ENCODE measurements at regions not wholly inside any gene's neighbourhood (a gene's known extent, or its start where the extent isn't known, plus 50 kb on each side); places are given as distances from the start of the nearest gene placed in this dataset.
"Not testable (repeated sequence)": the region's sequence is repeated elsewhere in the genome, so short reads cannot be mapped to it uniquely, and the experiment has no call there.

DNA sequence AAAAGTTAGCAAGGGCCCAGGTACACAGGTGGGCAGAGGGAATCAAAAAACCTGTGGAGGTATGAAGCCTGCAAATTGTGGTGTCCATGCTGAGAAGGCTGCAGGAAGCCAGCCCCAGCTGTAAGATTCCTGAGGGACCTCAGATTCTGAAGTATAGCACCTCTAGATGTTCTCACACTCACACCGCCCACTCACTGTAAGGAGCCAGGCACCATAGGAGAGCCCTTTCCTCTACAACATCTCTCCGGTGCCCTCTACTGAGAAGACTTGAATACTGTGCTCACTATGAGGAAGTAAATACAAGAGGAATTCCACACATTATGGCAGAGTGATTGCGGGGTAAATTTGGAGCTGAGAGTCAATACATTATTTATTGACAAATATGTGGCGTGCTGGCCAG lies 68.9 kb upstream of the RUBCNL start:
- not testable (repeated sequence) for H3K27me3 Mint-ChIP-seq (ENCODE audit: low read depth); H4K5ac ChIP-seq (ENCODE audit: insufficient read length, low read depth, low read length); H3K79me2 ChIP-seq (ENCODE audit: insufficient read depth, low read length); H2BK12ac ChIP-seq (ENCODE audit: insufficient read length, low read depth, low read length); H3K27ac Mint-ChIP-seq; H2BK5ac ChIP-seq (ENCODE audit: insufficient read length, low read length); H2AK5ac ChIP-seq (ENCODE audit: insufficient read length, low read length); H4K8ac ChIP-seq (replicated peaks; ENCODE audit: insufficient read length, low read depth, low read length); H3K4ac ChIP-seq (ENCODE audit: low read depth, low read length); H2AFZ ChIP-seq (ENCODE audit: low read length); H3K23ac ChIP-seq (ENCODE audit: insufficient read length, low read depth, low read length); H2BK20ac ChIP-seq (ENCODE audit: low read depth, low read length, poor library complexity, severe bottlenecking); H4K91ac ChIP-seq (ENCODE audit: insufficient read length, low read depth, low read length); H3K4me3 Mint-ChIP-seq; H2BK15ac ChIP-seq (ENCODE audit: low read depth, low read length); H3K56ac ChIP-seq (ENCODE audit: insufficient read length, low read depth, low read length); H3K9ac ChIP-seq (ENCODE audit: extremely low read depth, insufficient read length, low read length); H3K9me3 Mint-ChIP-seq; H3K79me1 ChIP-seq (ENCODE audit: insufficient read depth, low read depth, low read length, poor library complexity, severe bottlenecking); H3K18ac ChIP-seq (ENCODE audit: insufficient read length, low read depth, low read length); H3K27me3 ChIP-seq (ENCODE audit: insufficient read depth, low read length); H3K27ac ChIP-seq (ENCODE audit: insufficient read length, low read depth, low read length); H3K23me2 ChIP-seq (ENCODE audit: insufficient read length, low read depth, low read length, poor library complexity, severe bottlenecking); H3K4me2 ChIP-seq (ENCODE audit: insufficient read depth, insufficient read length, low read length); H3K4me1 Mint-ChIP-seq; H4K20me1 ChIP-seq (ENCODE audit: control insufficient read depth, insufficient read depth, insufficient read length); H3T11ph ChIP-seq (ENCODE audit: low read length); H3K14ac ChIP-seq (ENCODE audit: insufficient read depth, low read length); H3K4me1 ChIP-seq (ENCODE audit: insufficient read depth, low read length); H3K9me3 ChIP-seq (ENCODE audit: control insufficient read depth, low read depth, low read length); H2BK120ac ChIP-seq (ENCODE audit: low read depth, low read length, poor library complexity, severe bottlenecking); H3K36me3 Mint-ChIP-seq (ENCODE audit: insufficient read depth in 1 of 3, low read depth in 3 of 3)
- TF ChIP-seq, protein P1, sequence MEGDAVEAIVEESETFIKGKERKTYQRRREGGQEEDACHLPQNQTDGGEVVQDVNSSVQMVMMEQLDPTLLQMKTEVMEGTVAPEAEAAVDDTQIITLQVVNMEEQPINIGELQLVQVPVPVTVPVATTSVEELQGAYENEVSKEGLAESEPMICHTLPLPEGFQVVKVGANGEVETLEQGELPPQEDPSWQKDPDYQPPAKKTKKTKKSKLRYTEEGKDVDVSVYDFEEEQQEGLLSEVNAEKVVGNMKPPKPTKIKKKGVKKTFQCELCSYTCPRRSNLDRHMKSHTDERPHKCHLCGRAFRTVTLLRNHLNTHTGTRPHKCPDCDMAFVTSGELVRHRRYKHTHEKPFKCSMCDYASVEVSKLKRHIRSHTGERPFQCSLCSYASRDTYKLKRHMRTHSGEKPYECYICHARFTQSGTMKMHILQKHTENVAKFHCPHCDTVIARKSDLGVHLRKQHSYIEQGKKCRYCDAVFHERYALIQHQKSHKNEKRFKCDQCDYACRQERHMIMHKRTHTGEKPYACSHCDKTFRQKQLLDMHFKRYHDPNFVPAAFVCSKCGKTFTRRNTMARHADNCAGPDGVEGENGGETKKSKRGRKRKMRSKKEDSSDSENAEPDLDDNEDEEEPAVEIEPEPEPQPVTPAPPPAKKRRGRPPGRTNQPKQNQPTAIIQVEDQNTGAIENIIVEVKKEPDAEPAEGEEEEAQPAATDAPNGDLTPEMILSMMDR (conservative IDR thresholded peaks at IDR 0.05): peak; percentile 55; the same call in 2 of the 3 replicates
- no CpG with 5 or more reads among the region's 4 CpGs for WGBS (ENCODE audit: extremely low coverage, insufficient read length, low lambda C conversion rate)
- peak; percentile 76 for DNase-seq

DNA sequence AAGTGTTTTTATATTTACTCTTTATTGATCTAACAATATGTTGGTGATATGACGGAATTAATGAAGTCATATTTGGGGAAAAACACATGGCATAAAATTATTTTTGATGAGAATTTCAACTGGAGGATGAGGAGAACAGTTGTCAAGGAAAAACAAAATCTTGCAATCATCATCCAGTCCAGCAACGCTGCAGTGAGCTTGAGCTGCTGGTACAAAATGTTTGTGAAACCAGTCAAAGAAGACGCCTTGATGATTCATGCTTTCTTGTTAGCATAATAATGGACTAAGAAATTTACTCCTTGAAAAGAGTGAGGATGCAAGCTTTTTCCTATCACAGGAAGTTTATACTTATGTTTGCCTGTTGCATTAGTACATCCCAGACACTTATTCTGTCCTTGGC lies 64.1 kb upstream of the RUBCNL start:
- H3K4me2 ChIP-seq (ENCODE audit: insufficient read depth, insufficient read length, low read length); H3K27me3 ChIP-seq (ENCODE audit: insufficient read depth, low read length); H2BK120ac ChIP-seq (ENCODE audit: low read depth, low read length, poor library complexity, severe bottlenecking); H4K8ac ChIP-seq (replicated peaks; ENCODE audit: insufficient read length, low read depth, low read length); H4K91ac ChIP-seq (ENCODE audit: insufficient read length, low read depth, low read length); H3T11ph ChIP-seq (ENCODE audit: low read length); H3K79me2 ChIP-seq (ENCODE audit: insufficient read depth, low read length); DNase-seq; H3K79me1 ChIP-seq (ENCODE audit: insufficient read depth, low read depth, low read length, poor library complexity, severe bottlenecking); H2BK5ac ChIP-seq (ENCODE audit: insufficient read length, low read length); H3K27ac ChIP-seq (ENCODE audit: insufficient read length, low read depth, low read length); H3K4me1 ChIP-seq (ENCODE audit: insufficient read depth, low read length); H2BK15ac ChIP-seq (ENCODE audit: low read depth, low read length); H3K56ac ChIP-seq (ENCODE audit: insufficient read length, low read depth, low read length); H3K23me2 ChIP-seq (ENCODE audit: insufficient read length, low read depth, low read length, poor library complexity, severe bottlenecking); H2BK20ac ChIP-seq (ENCODE audit: low read depth, low read length, poor library complexity, severe bottlenecking); H2BK12ac ChIP-seq (ENCODE audit: insufficient read length, low read depth, low read length); H3K27ac Mint-ChIP-seq; H3K9ac ChIP-seq (ENCODE audit: extremely low read depth, insufficient read length, low read length); H3K4ac ChIP-seq (ENCODE audit: low read depth, low read length); H2AFZ ChIP-seq (ENCODE audit: low read length); H4K20me1 ChIP-seq (ENCODE audit: control insufficient read depth, insufficient read depth, insufficient read length); H3K9me3 Mint-ChIP-seq; H3K9me3 ChIP-seq (ENCODE audit: control insufficient read depth, low read depth, low read length); H3K36me3 Mint-ChIP-seq (ENCODE audit: insufficient read depth in 1 of 3, low read depth in 3 of 3); H3K23ac ChIP-seq (ENCODE audit: insufficient read length, low read depth, low read length); H3K27me3 Mint-ChIP-seq (ENCODE audit: low read depth); H3K14ac ChIP-seq (ENCODE audit: insufficient read depth, low read length); H2AK5ac ChIP-seq (ENCODE audit: insufficient read length, low read length); H4K5ac ChIP-seq (ENCODE audit: insufficient read length, low read depth, low read length); H3K18ac ChIP-seq (ENCODE audit: insufficient read length, low read depth, low read length); H3K4me3 Mint-ChIP-seq: not testable (repeated sequence)
- peaks cover 11 to 12% of the 10 kb centered on the region in 2 experiments; a peak in 3 of 4 replicates for H3K4me1 Mint-ChIP-seq
- no CpG with 5 or more reads among the region's 3 CpGs for whole genome bisulfite sequencing (ENCODE audit: extremely low coverage, insufficient read length, low lambda C conversion rate)
